ENCODE measurements at regions not wholly inside any gene's neighbourhood (a gene's known extent, or its start where the extent isn't known, plus 50 kb on each side); places are given as distances from the start of the nearest gene placed in this dataset.

- Histone ChIP-seq H3K36me3 (ENCODE audit: insufficient read depth, low read length) (no peaks in the 10 kb centered on the region), H3K27ac (ENCODE audit: low read depth, low read length) (no peak overlapping the region), H3K9me3 (ENCODE audit: low read length) (no peaks in the 10 kb centered on the region), H3K4me3 (ENCODE audit: low read length) (no peak overlapping the region), H3K27me3 (ENCODE audit: insufficient read depth, low read length, poor library complexity, severe bottlenecking) (no peaks in the 10 kb centered on the region), H3K4me1 (ENCODE audit: insufficient read depth, low read length) (no peaks in the 10 kb centered on the region)
- ChIA-PET CTCF (no interaction called here), POLR2A (no interaction called here)
- H3K4me3 Mint-ChIP-seq = no peak overlapping the region
- peaks cover 0 to 2% (median 0%) of the 10 kb centered on the region in 5 donors for H3K9me3 Mint-ChIP-seq
- no peaks in the 10 kb centered on the region for H3K36me3 Mint-ChIP-seq
- peaks cover 4 to 5% of the 10 kb centered on the region in 2 donors for H3K27me3 Mint-ChIP-seq
- DNase-seq = no peak
- peaks cover 5 to 6% (median 5%) of the 10 kb centered on the region in 3 donors for H3K4me1 Mint-ChIP-seq
- no peak overlapping the region for H3K27ac Mint-ChIP-seq
These were observed 70.0 kb upstream of the UBE2E1 start for GRCh38 chr3:23735535-23736326.

- Histone ChIP-seq H3K4me3 (ENCODE audit: low read length) (no peak overlapping the region), H3K36me3 (ENCODE audit: insufficient read depth, low read length) (no peaks in the 10 kb centered on the region), H3K9me3 (ENCODE audit: low read length) (no peaks in the 10 kb centered on the region), H3K27ac (ENCODE audit: low read depth, low read length) (no peak overlapping the region), H3K27me3 (ENCODE audit: insufficient read depth, low read length, poor library complexity, severe bottlenecking) (no peaks in the 10 kb centered on the region), H3K4me1 (ENCODE audit: insufficient read depth, low read length) (no peaks in the 10 kb centered on the region)
- H3K27ac Mint-ChIP-seq = no peak overlapping the region
- H3K9me3 Mint-ChIP-seq = no peaks in the 10 kb centered on the region
- peaks cover 9 to 10% (median 10%) of the 10 kb centered on the region in 3 donors for H3K4me1 Mint-ChIP-seq
- no peak for DNase-seq
- H3K27me3 Mint-ChIP-seq = peaks cover 9 to 12% of the 10 kb centered on the region in 2 donors
- ChIA-PET CTCF (no interaction called here), POLR2A (no interaction called here)
- H3K4me3 Mint-ChIP-seq = no peak overlapping the region
- H3K36me3 Mint-ChIP-seq = no peaks in the 10 kb centered on the region
These were observed 66.8 kb upstream of the UBE2E1 start for GRCh38 chr3:23738944-23739343.

- no peaks in the 10 kb centered on the region for H3K9me3 Mint-ChIP-seq
- no peak overlapping the region for H3K4me3 Mint-ChIP-seq
- peaks cover 10 to 15% of the 10 kb centered on the region in 2 donors for H3K27me3 Mint-ChIP-seq
- Histone ChIP-seq H3K27ac (ENCODE audit: low read depth, low read length) (no peak overlapping the region), H3K27me3 (ENCODE audit: insufficient read depth, low read length, poor library complexity, severe bottlenecking) (peaks cover 1% of the 10 kb centered on the region), H3K4me3 (ENCODE audit: low read length) (no peak overlapping the region), H3K36me3 (ENCODE audit: insufficient read depth, low read length) (no peaks in the 10 kb centered on the region), H3K9me3 (ENCODE audit: low read length) (no peaks in the 10 kb centered on the region), H3K4me1 (ENCODE audit: insufficient read depth, low read length) (no peaks in the 10 kb centered on the region)
- ChIA-PET POLR2A (no interaction called here), CTCF (no interaction called here)
- H3K27ac Mint-ChIP-seq = no peak overlapping the region
- H3K4me1 Mint-ChIP-seq = peaks cover 9 to 10% (median 10%) of the 10 kb centered on the region in 3 donors
- DNase-seq = no peak
- H3K36me3 Mint-ChIP-seq = no peaks in the 10 kb centered on the region
These were observed 66.2 kb upstream of the UBE2E1 start for GRCh38 chr3:23739536-23739935.

GRCh38 chr3:23740517-23740965, 65.2 kb upstream of the UBE2E1 start:
- CTCF ChIA-PET = no interaction called here
- Histone ChIP-seq H3K9me3 (ENCODE audit: low read length) (no peaks in the 10 kb centered on the region), H3K36me3 (ENCODE audit: insufficient read depth, low read length) (no peaks in the 10 kb centered on the region), H3K4me3 (ENCODE audit: low read length) (no peak overlapping the region), H3K27me3 (ENCODE audit: insufficient read depth, low read length, poor library complexity, severe bottlenecking) (peaks cover 6% of the 10 kb centered on the region), H3K4me1 (ENCODE audit: insufficient read depth, low read length) (no peaks in the 10 kb centered on the region), H3K27ac (ENCODE audit: low read depth, low read length) (no peak overlapping the region)
- Mint-ChIP-seq H3K4me3 (peak overlapping the region in 1 of 7 donors; percentile 6), H3K9me3 (no peaks in the 10 kb centered on the region), H3K27ac (peak overlapping the region in 1 of 8 donors; percentile 0), H3K4me1 (peaks cover 9 to 10% (median 10%) of the 10 kb centered on the region in 3 donors), H3K27me3 (peaks cover 8 to 20% of the 10 kb centered on the region in 2 donors), H3K36me3 (no peaks in the 10 kb centered on the region)
- POLR2A ChIA-PET = no interaction called here
- DNase-seq = peak in 1 of 5 donors; percentile 50

GRCh38 chr3:23741036-23741706, 64.6 kb upstream of the UBE2E1 start:
- Mint-ChIP-seq H3K36me3 (no peaks in the 10 kb centered on the region), H3K4me1 (peaks cover 9 to 10% (median 10%) of the 10 kb centered on the region in 3 donors), H3K4me3 (no peak overlapping the region), H3K27ac (peak overlapping the region in 2 of 8 donors; percentile 0 to 47), H3K9me3 (no peaks in the 10 kb centered on the region), H3K27me3 (peaks cover 8 to 20% of the 10 kb centered on the region in 2 donors)
- no peaks in the 10 kb centered on the region for H3K36me3 ChIP-seq (ENCODE audit: insufficient read depth, low read length)
- ChIA-PET CTCF (no interaction called here), POLR2A (no interaction called here)
- no peaks in the 10 kb centered on the region for H3K4me1 ChIP-seq (ENCODE audit: insufficient read depth, low read length)
- H3K4me3 ChIP-seq (ENCODE audit: low read length) = no peak overlapping the region
- no peak overlapping the region for H3K27ac ChIP-seq (ENCODE audit: low read depth, low read length)
- no peak for DNase-seq
- H3K27me3 ChIP-seq (ENCODE audit: insufficient read depth, low read length, poor library complexity, severe bottlenecking) = peaks cover 6% of the 10 kb centered on the region
- no peaks in the 10 kb centered on the region for H3K9me3 ChIP-seq (ENCODE audit: low read length)

- Mint-ChIP-seq H3K27ac (no peak overlapping the region), H3K27me3 (peaks cover 12 to 20% of the 10 kb centered on the region in 2 donors), H3K4me1 (peaks cover 9 to 10% (median 10%) of the 10 kb centered on the region in 3 donors), H3K36me3 (no peaks in the 10 kb centered on the region), H3K4me3 (no peak overlapping the region), H3K9me3 (no peaks in the 10 kb centered on the region)
- Histone ChIP-seq H3K36me3 (ENCODE audit: insufficient read depth, low read length) (no peaks in the 10 kb centered on the region), H3K27ac (ENCODE audit: low read depth, low read length) (no peak overlapping the region), H3K4me1 (ENCODE audit: insufficient read depth, low read length) (no peaks in the 10 kb centered on the region), H3K27me3 (ENCODE audit: insufficient read depth, low read length, poor library complexity, severe bottlenecking) (peaks cover 6% of the 10 kb centered on the region), H3K4me3 (ENCODE audit: low read length) (no peak overlapping the region), H3K9me3 (ENCODE audit: low read length) (no peaks in the 10 kb centered on the region)
- DNase-seq = no peak
- ChIA-PET CTCF (no interaction called here), POLR2A (no interaction called here)
These were observed 62.5 kb upstream of the UBE2E1 start for GRCh38 chr3:23743141-23743784.

GRCh38 chr3:23746441-23746840, 59.3 kb upstream of the UBE2E1 start:
- Mint-ChIP-seq H3K4me1 (no peaks in the 10 kb centered on the region), H3K27me3 (peaks cover 14 to 20% of the 10 kb centered on the region in 2 donors), H3K36me3 (no peaks in the 10 kb centered on the region), H3K4me3 (no peak overlapping the region), H3K9me3 (no peaks in the 10 kb centered on the region), H3K27ac (no peak overlapping the region)
- Histone ChIP-seq H3K4me3 (ENCODE audit: low read length) (no peak overlapping the region), H3K27me3 (ENCODE audit: insufficient read depth, low read length, poor library complexity, severe bottlenecking) (peaks cover 6% of the 10 kb centered on the region), H3K4me1 (ENCODE audit: insufficient read depth, low read length) (no peaks in the 10 kb centered on the region), H3K27ac (ENCODE audit: low read depth, low read length) (no peak overlapping the region), H3K36me3 (ENCODE audit: insufficient read depth, low read length) (no peaks in the 10 kb centered on the region), H3K9me3 (ENCODE audit: low read length) (no peaks in the 10 kb centered on the region)
- ChIA-PET CTCF (interaction anchor here (1.6 kb wide), 1 partner anchor 16 kb away, joined by 4 read pairs; no protein-coding TSS in a partner anchor), POLR2A (no interaction called here)
- DNase-seq = no peak

GRCh38 chr3:23747841-23748240, 57.9 kb upstream of the UBE2E1 start:
- Histone ChIP-seq H3K4me3 (ENCODE audit: low read length) (no peak overlapping the region), H3K4me1 (ENCODE audit: insufficient read depth, low read length) (no peaks in the 10 kb centered on the region), H3K27ac (ENCODE audit: low read depth, low read length) (no peak overlapping the region), H3K36me3 (ENCODE audit: insufficient read depth, low read length) (no peaks in the 10 kb centered on the region), H3K9me3 (ENCODE audit: low read length) (no peaks in the 10 kb centered on the region), H3K27me3 (ENCODE audit: insufficient read depth, low read length, poor library complexity, severe bottlenecking) (peaks cover 6% of the 10 kb centered on the region)
- Mint-ChIP-seq H3K4me1 (no peaks in the 10 kb centered on the region), H3K4me3 (no peak overlapping the region), H3K27ac (no peak overlapping the region), H3K9me3 (no peaks in the 10 kb centered on the region), H3K27me3 (peaks cover 12 to 14% of the 10 kb centered on the region in 2 donors), H3K36me3 (no peaks in the 10 kb centered on the region)
- DNase-seq = no peak
- ChIA-PET CTCF (no interaction called here), POLR2A (interaction anchor here (0.6 kb wide), 1 partner anchor 30 kb away, joined by 3 read pairs; no protein-coding TSS in a partner anchor)

All from CD8-positive, alpha-beta memory T cell (primary cell).